SK-N-MC (cell line): ENCODE measurements at regions not wholly inside any gene's neighbourhood (a gene's known extent, or its start where the extent isn't known, plus 50 kb on each side); places are given as distances from the start of the nearest gene placed in this dataset.

Source experiments
- EZH2 ChIP-seq: fragments of 200-600 bp; sonication (generic); IDR thresholded peaks from one replicate; pipeline ENCODE4 v1.6.1; 2017; ENCODE audit warnings: antibody characterized with exemption
- FOXP2 ChIP-seq: optimal IDR thresholded peaks from 2 replicates; pipeline ENCODE3; 2011; ENCODE audit warnings: mild to moderate bottlenecking, moderate library complexity; ENCODE audit not compliant: insufficient read depth; ENCODE audit errors: extremely low read length, control extremely low read depth
- POLR2AphosphoS5 ChIP-seq: IDR thresholded peaks from 2 replicates; pipeline ENCODE4 v1.6.1; 2012; ENCODE audit warnings: mild to moderate bottlenecking, low read depth, low read length, borderline replicate concordance

- no peak for TF ChIP-seq EZH2
- TF ChIP-seq POLR2AphosphoS5: no peak
- TF ChIP-seq FOXP2: no peak
These were observed 446.3 kb downstream of the PREX1 start for GRCh38 chr20:48381353-48382120.
